Endothelial cell of umbilical vein (primary cell): ENCODE measurements at regions not wholly inside any gene's neighbourhood (a gene's known extent, or its start where the extent isn't known, plus 50 kb on each side); places are given as distances from the start of the nearest gene placed in this dataset.

Experiments
- BruUV-seq: library from RNA; stranded (reverse); fragments of 400-500 nt; replicated peaks from 2 replicates; lab custom pipeline; 2021; lab: Mats Ljungman, UMichigan
- CTCF ChIA-PET: fragments of 300-600, 350-600 bp; sonication (Branson Sonifier 250); formaldehyde crosslinking; loops from one replicate; lab custom pipeline; 2021; ENCODE audit warnings: antibody characterized with exemption, inconsistent platforms; lab: Charles Lee
- POLR2A ChIA-PET: fragments of 300-600, 350-600 bp; sonication (Branson Sonifier 250); formaldehyde crosslinking; loops from one replicate; lab custom pipeline; 2021; ENCODE audit warnings: antibody characterized with exemption, inconsistent platforms; lab: Charles Lee
- DNase-seq: peaks from one replicate; pipeline ENCODE4 v3.0.0-alpha.2; 2011; ENCODE audit warnings: low read depth, low spot score
- FAIRE-seq: peaks from 2 replicates; lab custom pipeline; 2011; peaks lifted over from hg19 to GRCh38; lab: Jason Lieb, UNC
- H2AFZ ChIP-seq: 2 replicates; pipeline ENCODE4 v1.6.0; 2012; ENCODE audit warnings: low read depth, low read length, control low read depth, inconsistent platforms
- H3K27ac ChIP-seq: 2 replicates; pipeline ENCODE4 v1.5.1; 2011; ENCODE audit warnings: low read depth, mild to moderate bottlenecking, control low read depth, low read length, moderate library complexity; ENCODE audit not compliant: insufficient read depth
- H3K27me3 ChIP-seq, 2 experiments: 2 replicates each; pipeline versions ENCODE4 v1.6.0 to v1.6.1; 2011; ENCODE audit warnings: low read length in 2 of 2, mixed read lengths in 1 of 2; ENCODE audit not compliant: control insufficient read depth in 2 of 2, insufficient read depth in 2 of 2
- H3K36me3 ChIP-seq, 2 experiments: 2 replicates in 1 of 2; 3 replicates in 1 of 2; pipeline ENCODE4 v1.5.1; 2011; ENCODE audit warnings: low read length in 2 of 2, mild to moderate bottlenecking in 1 of 2, moderate library complexity in 1 of 2; ENCODE audit not compliant: control insufficient read depth in 2 of 2, insufficient read depth in 2 of 2; ENCODE audit errors: extremely low read depth in 1 of 2
- H3K4me1 ChIP-seq: 3 replicates; pipeline ENCODE4 v1.5.1; 2011; ENCODE audit warnings: mild to moderate bottlenecking, low read length; ENCODE audit not compliant: control insufficient read depth, insufficient read depth; ENCODE audit errors: extremely low read depth
- H3K4me2 ChIP-seq: 2 replicates; pipeline ENCODE4 v1.6.1; 2011; ENCODE audit warnings: low read length, control low read depth, mixed read lengths; ENCODE audit not compliant: insufficient read depth
- H3K4me3 ChIP-seq, 3 experiments: fragments of 200-600 bp in 1 of 3; sonication (generic), shearing (Covaris generic) in 1 of 3; replicated peaks in 1 of 3; 2 replicates each; pipeline ENCODE4 v1.5.1; 2011 to 2016; ENCODE audit warnings: control low read depth in 3 of 3, low read length in 3 of 3, mild to moderate bottlenecking in 2 of 3, inconsistent platforms in 1 of 3, low read depth in 1 of 3, moderate library complexity in 1 of 3; ENCODE audit not compliant: insufficient read depth in 1 of 3
- H3K79me2 ChIP-seq: 2 replicates; pipeline ENCODE4 v1.6.0; 2012; ENCODE audit warnings: low read length, inconsistent platforms; ENCODE audit not compliant: control insufficient read depth, insufficient read depth
- H3K9ac ChIP-seq: replicated peaks from 2 replicates; pipeline ENCODE3; 2011; ENCODE audit warnings: low read length, control low read depth; ENCODE audit not compliant: insufficient read depth; ENCODE audit errors: extremely low read depth
- H3K9me1 ChIP-seq: replicated peaks from 3 replicates; pipeline ENCODE4 v1.6.0; 2011; ENCODE audit warnings: mild to moderate bottlenecking, low read length; ENCODE audit not compliant: control insufficient read depth, insufficient read depth; ENCODE audit errors: extremely low read depth
- H3K9me3 ChIP-seq: replicated peaks from 2 replicates; pipeline ENCODE4 v1.5.1; 2012; ENCODE audit warnings: low read length, inconsistent platforms; ENCODE audit not compliant: control insufficient read depth, insufficient read depth
- H4K20me1 ChIP-seq: replicated peaks from 2 replicates; pipeline ENCODE3; 2011; ENCODE audit warnings: mild to moderate bottlenecking, low read length; ENCODE audit not compliant: control insufficient read depth, insufficient read depth; ENCODE audit errors: extremely low read depth
- CTCF ChIP-seq, 2 donors: IDR thresholded peaks; 1 replicate in 1 of 2; 2 replicates in 1 of 2; pipeline ENCODE4 v1.5.1; 2011; ENCODE audit warnings: low read length in 2 of 2, mild to moderate bottlenecking in 2 of 2, moderate library complexity in 2 of 2, control low read depth in 1 of 2, inconsistent platforms in 1 of 2, low read depth in 1 of 2; ENCODE audit not compliant: insufficient read depth in 1 of 2; ENCODE audit errors: extremely low read depth in 1 of 2
- EZH2 ChIP-seq: IDR thresholded peaks from 2 replicates; pipeline ENCODE4 v1.6.1; 2012; ENCODE audit warnings: borderline replicate concordance, low read depth, mild to moderate bottlenecking, moderate library complexity, low read length, inconsistent platforms; ENCODE audit not compliant: severe bottlenecking
- FOS ChIP-seq: IDR thresholded peaks from 2 replicates; pipeline ENCODE4 v1.6.1; 2011; ENCODE audit warnings: mild to moderate bottlenecking, low read length, moderate library complexity, borderline replicate concordance; ENCODE audit not compliant: insufficient read depth
- GATA2 ChIP-seq: IDR thresholded peaks from 2 replicates; pipeline ENCODE4 v1.7.0; 2011; ENCODE audit warnings: low read depth, mild to moderate bottlenecking, moderate library complexity, mixed read lengths, low read length; ENCODE audit not compliant: insufficient read length, insufficient read depth
- JUN ChIP-seq: IDR thresholded peaks from 2 replicates; pipeline ENCODE4 v1.6.1; 2011; ENCODE audit warnings: borderline replicate concordance, low read depth; ENCODE audit not compliant: insufficient read length, insufficient read depth
- MAX ChIP-seq: IDR thresholded peaks from 2 replicates; pipeline ENCODE4 v1.6.1; 2011; ENCODE audit not compliant: insufficient read depth, insufficient read length
- MYC ChIP-seq: IDR thresholded peaks from one replicate; pipeline ENCODE4 v1.6.1; 2011; ENCODE audit warnings: mild to moderate bottlenecking, low read depth, low read length
- POLR2A ChIP-seq: IDR thresholded peaks from 2 replicates; pipeline ENCODE4 v1.6.1; 2012; ENCODE audit warnings: low read depth, mild to moderate bottlenecking, control low read depth, low read length
- POLR2AphosphoS5 ChIP-seq: IDR thresholded peaks from 2 replicates; pipeline ENCODE4 v1.6.1; 2012; ENCODE audit warnings: low read depth, mild to moderate bottlenecking, control low read depth, low read length, moderate library complexity; ENCODE audit not compliant: insufficient read depth
- dilution Hi-C: fragments of 300-500 bp; cut with MboI; formaldehyde crosslinking; loops from one replicate; pipeline ENCODE4 v1.15.0; 2019; ENCODE audit warnings: low sequenced_read_pairs; ENCODE audit not compliant: extremely low pct_ligation_motif_present
- intact Hi-C: fragments of 100-400 bp; cut with micrococcal nuclease; formaldehyde crosslinking; loops from one replicate; pipeline ENCODE4 v1.10.0; 2022

DNA sequence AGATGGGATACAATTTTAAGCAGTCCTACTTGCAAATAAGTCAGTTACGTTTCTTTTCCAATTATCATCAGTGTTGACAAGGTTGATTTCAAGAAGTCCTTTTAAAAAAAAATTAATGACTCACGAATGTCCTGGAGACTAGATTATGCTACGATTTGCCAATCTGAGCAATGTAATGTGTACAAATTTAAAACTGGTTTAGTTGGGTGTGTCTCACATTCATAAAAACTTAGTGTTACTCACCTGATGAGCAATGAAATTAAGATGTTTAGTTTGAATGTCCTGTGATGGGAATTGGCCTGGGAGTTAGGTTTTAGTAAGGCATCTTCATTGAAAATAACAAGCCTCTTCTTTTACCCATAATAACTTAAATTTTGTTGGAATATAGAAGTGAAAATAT, 136.7 kb upstream of the POF1B start:
- POLR2A ChIA-PET, result no interaction called here
- TF ChIP-seq CTCF (IDR thresholded peaks at IDR 0.05; ENCODE audit: extremely low read depth in 1 of 2, insufficient read depth in 1 of 2, low read depth in 1 of 2, low read length in 2 of 2), result no peak
- no peak for TF ChIP-seq MAX
- no peak for TF ChIP-seq JUN
- no peak for TF ChIP-seq POLR2A
- no peak for TF ChIP-seq GATA2
- no peak for TF ChIP-seq EZH2
- no peak for TF ChIP-seq FOS
- no peak for TF ChIP-seq POLR2AphosphoS5
- no peak for TF ChIP-seq MYC
- CTCF ChIA-PET, result no interaction called here
- BruUV-seq, result no TSS peak
- Histone ChIP-seq H3K27ac (no peak overlapping the region), H3K9ac (no peak overlapping the region), H3K79me2 (no peaks in the 10 kb centered on the region), H3K36me3 (no peaks in the 10 kb centered on the region), H3K27me3 (no peaks in the 10 kb centered on the region), H3K4me2 (no peak overlapping the region), H2AFZ (no peak overlapping the region), H4K20me1 (no peaks in the 10 kb centered on the region), H3K4me3 (no peak overlapping the region), H3K4me1 (no peaks in the 10 kb centered on the region), H3K9me1 (no peaks in the 10 kb centered on the region), H3K9me3 (no peaks in the 10 kb centered on the region)
- DNase-seq, result no peak
- intact Hi-C loops, result no loop called here
- dilution Hi-C loops, result no loop called here
- no peak for FAIRE-seq
